ENCODE measurements at regions not wholly inside any gene's neighbourhood (a gene's known extent, or its start where the extent isn't known, plus 50 kb on each side); places are given as distances from the start of the nearest gene placed in this dataset.

GRCh38 chr12:73341559-73342247, 1069.5 kb downstream of the TRHDE start:
- Histone ChIP-seq H3K36me3 (no peaks in the 10 kb centered on the region), H3K27ac (no peak overlapping the region), H3K27me3 (replicated peaks in 1 of 7) (no peaks in the 10 kb centered on the region), H3K9me3 (peaks cover 0 to 11% (median 0%) of the 10 kb centered on the region in 8 donors), H3K4me1 (no peaks in the 10 kb centered on the region), H3K4me3 (no peak overlapping the region)
- no peak for DNase-seq
- WGBS, 5 donors: 71 to 87% (median 74%) methylated on average over 3 of the region's 3 CpGs
- no peak for TF ChIP-seq CTCF (IDR thresholded peaks at IDR 0.05 in 8 of 11, conservative IDR thresholded peaks at IDR 0.05 in 3 of 11)
- no peak for TF ChIP-seq POLR2A (IDR thresholded peaks at IDR 0.05)
- TF ChIP-seq POLR2AphosphoS5 (IDR thresholded peaks at IDR 0.05): no peak
- intact Hi-C loops (cut with DNase I; ENCODE audit: low total_unique reads): no loop called here

- no peak for DNase-seq
- WGBS, 5 donors: 79 to 90% (median 82%) methylated on average over 3 of the region's 3 CpGs
- no peak overlapping the region for H3K4me3 ChIP-seq
- no peaks in the 10 kb centered on the region for H3K4me1 ChIP-seq
- no peaks in the 10 kb centered on the region for H3K36me3 ChIP-seq
- no peaks in the 10 kb centered on the region for H3K27me3 ChIP-seq (replicated peaks in 1 of 7)
- peaks cover 0 to 15% (median 0%) of the 10 kb centered on the region in 8 donors for H3K9me3 ChIP-seq
- TF ChIP-seq CTCF (IDR thresholded peaks at IDR 0.05 in 8 of 11, conservative IDR thresholded peaks at IDR 0.05 in 3 of 11): no peak
- TF ChIP-seq POLR2AphosphoS5 (IDR thresholded peaks at IDR 0.05): no peak
- no peak for TF ChIP-seq POLR2A (IDR thresholded peaks at IDR 0.05)
- no peak overlapping the region for H3K27ac ChIP-seq
- intact Hi-C loops (cut with DNase I; ENCODE audit: low total_unique reads): no loop called here
Observed at GRCh38 chr12:73342733-73343132, 1070.6 kb downstream of the TRHDE start.

- no peaks in the 10 kb centered on the region for H3K4me1 ChIP-seq
- H3K36me3 ChIP-seq: no peaks in the 10 kb centered on the region
- H3K4me3 ChIP-seq: no peak overlapping the region
- 80 to 88% (median 81%) methylated on average over 1 of the region's 1 CpG for WGBS, 5 donors
- intact Hi-C loops (cut with DNase I; ENCODE audit: low total_unique reads): no loop called here
- H3K9me3 ChIP-seq: peaks cover 0 to 28% (median 4%) of the 10 kb centered on the region in 8 donors
- no peaks in the 10 kb centered on the region for H3K27me3 ChIP-seq (replicated peaks in 1 of 7)
- no peak overlapping the region for H3K27ac ChIP-seq
- DNase-seq: no peak
- TF ChIP-seq POLR2AphosphoS5 (IDR thresholded peaks at IDR 0.05) (no peak), POLR2A (IDR thresholded peaks at IDR 0.05) (no peak), CTCF (IDR thresholded peaks at IDR 0.05 in 8 of 11, conservative IDR thresholded peaks at IDR 0.05 in 3 of 11) (no peak)
Observed at GRCh38 chr12:73352826-73353225, 1080.7 kb downstream of the TRHDE start.

GRCh38 chr12:73361156-73361863, 1089.1 kb downstream of the TRHDE start:
- DNase-seq: no peak
- no peak for TF ChIP-seq CTCF (IDR thresholded peaks at IDR 0.05 in 8 of 11, conservative IDR thresholded peaks at IDR 0.05 in 3 of 11)
- no peak for TF ChIP-seq POLR2AphosphoS5 (IDR thresholded peaks at IDR 0.05)
- TF ChIP-seq POLR2A (IDR thresholded peaks at IDR 0.05): no peak
- no peak overlapping the region for H3K4me3 ChIP-seq
- H3K36me3 ChIP-seq: no peaks in the 10 kb centered on the region
- H3K27me3 ChIP-seq (replicated peaks in 1 of 7): no peaks in the 10 kb centered on the region
- H3K9me3 ChIP-seq: peaks cover 0 to 13% (median 2%) of the 10 kb centered on the region in 8 donors
- H3K27ac ChIP-seq: no peak overlapping the region
- intact Hi-C loops (cut with DNase I; ENCODE audit: low total_unique reads): no loop called here
- no peaks in the 10 kb centered on the region for H3K4me1 ChIP-seq

All from spleen (tissue), 11 donors.